AG09319 (cell line): ENCODE measurements at regions not wholly inside any gene's neighbourhood (a gene's known extent, or its start where the extent isn't known, plus 50 kb on each side); places are given as distances from the start of the nearest gene placed in this dataset.
"Not testable (repeated sequence)": the region's sequence is repeated elsewhere in the genome, so short reads cannot be mapped to it uniquely, and the experiment has no call there.

Experiments used
- DNase-seq: peaks from one replicate; pipeline ENCODE4 v3.0.0-alpha.2; 2010; ENCODE audit warnings: low read depth; ENCODE audit errors: extremely low read depth
- CTCF ChIP-seq: IDR thresholded peaks from 2 replicates; pipeline ENCODE4 v1.5.1; 2011; ENCODE audit warnings: low read depth, mild to moderate bottlenecking, inconsistent platforms, low read length, moderate library complexity

- no peak for TF ChIP-seq CTCF
- DNase-seq: no peak
These were observed 342.6 kb downstream of the CETN3 start for GRCh38 chr5:90066920-90067319.

- no peak for TF ChIP-seq CTCF
- no peak for DNase-seq
These were observed 352.4 kb downstream of the CETN3 start for GRCh38 chr5:90056911-90057705.

DNA sequence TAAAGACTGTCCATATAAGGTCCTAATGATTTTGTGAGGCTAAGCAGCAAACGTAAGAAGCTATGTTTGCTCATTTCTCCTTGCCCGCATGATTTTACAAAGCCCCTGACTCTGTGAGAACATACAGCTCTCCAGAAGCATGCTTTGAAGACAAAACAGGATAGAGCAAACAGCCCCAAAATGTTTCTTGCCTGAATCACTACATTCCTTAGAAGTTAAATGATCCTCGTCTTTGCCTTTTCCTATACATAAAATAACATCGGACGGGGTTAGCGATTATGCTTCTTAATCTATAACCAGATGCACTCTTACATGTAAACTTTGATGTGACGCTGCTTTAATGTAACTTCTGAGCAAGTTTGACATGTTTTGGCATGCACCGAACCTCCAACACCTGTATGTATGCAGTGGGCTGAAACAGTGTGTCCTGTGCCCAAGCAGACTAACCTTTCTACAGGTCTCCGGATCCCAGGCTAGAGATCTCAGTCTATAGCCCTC lies 353.7 kb downstream of the CETN3 start:
- no peak for DNase-seq
- no peak for TF ChIP-seq CTCF

GRCh38 chr5:90054612-90055011 lies 354.9 kb downstream of the CETN3 start:
- no peak for TF ChIP-seq CTCF
- DNase-seq: no peak

- no peak for TF ChIP-seq CTCF
- no peak for DNase-seq
These were observed 357.8 kb downstream of the CETN3 start for GRCh38 chr5:90051756-90052155.

DNA sequence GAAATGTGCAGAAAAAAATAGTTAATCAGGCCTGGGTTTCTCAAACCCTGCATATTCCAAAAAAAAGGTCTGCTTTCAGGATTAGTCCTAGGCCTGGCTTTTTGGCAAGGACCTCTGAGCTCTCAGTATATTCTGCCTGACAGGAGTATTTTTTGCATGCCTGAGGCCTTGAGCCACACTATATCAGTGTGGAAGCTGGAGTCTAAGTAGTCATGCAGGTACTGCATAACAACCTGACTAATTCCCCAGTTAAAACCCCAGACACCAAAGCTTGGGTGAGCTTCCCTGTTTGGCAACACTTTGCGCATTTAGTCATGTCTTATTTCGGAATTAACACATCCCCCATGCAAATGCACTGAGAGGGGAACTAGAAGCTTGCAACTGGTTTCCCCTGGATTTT lies 359.5 kb downstream of the CETN3 start:
- DNase-seq: no peak
- no peak for TF ChIP-seq CTCF

DNA sequence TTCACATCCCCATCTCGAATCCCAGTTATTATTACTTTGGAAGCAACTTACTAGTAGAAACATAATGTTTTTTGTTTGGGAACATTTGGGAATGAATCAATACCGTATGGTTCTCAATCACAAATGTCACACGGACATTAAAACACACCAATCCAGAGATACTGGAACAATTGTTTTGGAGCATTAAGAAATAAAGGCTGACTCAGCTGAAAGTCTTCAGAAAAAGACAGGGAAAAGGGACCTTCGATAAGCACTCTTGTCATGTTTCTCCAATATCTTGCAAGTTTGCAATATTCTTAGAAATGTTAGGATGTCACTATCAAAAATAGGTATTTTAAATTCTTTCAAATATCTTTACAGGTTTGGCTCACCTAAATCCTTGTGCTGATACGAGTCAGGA lies 362.4 kb downstream of the CETN3 start:
- no peak for TF ChIP-seq CTCF
- no peak for DNase-seq

DNA sequence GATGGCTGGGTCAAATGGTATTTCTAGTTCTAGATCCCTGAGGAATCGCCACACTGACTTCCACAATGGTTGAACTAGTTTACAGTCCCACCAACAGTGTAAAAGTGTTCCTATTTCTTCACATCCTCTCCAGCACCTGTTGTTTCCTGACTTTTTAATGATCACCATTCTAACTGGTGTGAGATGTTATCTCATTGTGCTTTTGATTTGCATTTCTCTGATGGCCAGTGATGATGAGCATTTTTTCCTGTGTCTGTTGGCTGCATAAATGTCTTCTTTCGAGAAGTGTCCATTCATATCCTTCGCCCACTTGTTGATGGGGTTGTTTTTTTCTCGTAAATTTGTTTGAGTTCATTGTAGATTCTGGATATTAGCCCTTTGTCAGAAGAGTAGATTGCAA lies 369.5 kb downstream of the CETN3 start:
- not testable (repeated sequence) for DNase-seq
